ENCODE measurements at regions not wholly inside any gene's neighbourhood (a gene's known extent, or its start where the extent isn't known, plus 50 kb on each side); places are given as distances from the start of the nearest gene placed in this dataset.
A peak's percentile ranks its signal among the peaks of the same experiment; 100 is the strongest.

DNA sequence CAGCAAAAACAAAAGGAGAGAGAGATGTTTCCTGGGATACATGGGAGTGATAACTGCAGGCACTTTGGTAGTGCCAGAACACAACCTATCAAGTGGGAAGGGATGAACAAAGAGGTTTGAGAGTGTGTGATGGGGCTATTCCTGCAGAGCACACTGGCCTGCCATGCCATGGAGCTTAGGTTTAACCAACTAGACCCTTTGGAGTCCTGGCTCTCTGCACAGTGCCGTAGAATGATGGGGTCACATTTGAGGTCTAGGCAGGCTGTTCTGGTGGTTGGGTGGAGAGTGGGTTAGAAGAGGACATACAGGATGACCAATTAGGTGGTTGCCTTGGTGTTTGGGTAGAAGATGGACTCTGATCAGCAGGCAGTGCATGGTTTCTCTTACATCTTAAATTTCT is 101.9 kb upstream of the HABP2 start:
- DNase-seq (ENCODE audit: insufficient read length) (no peak), FAIRE-seq (no peak)
- TF ChIP-seq POLR2AphosphoS5 (IDR thresholded peaks at IDR 0.05; ENCODE audit: low read depth, low read length) = no peak

DNA sequence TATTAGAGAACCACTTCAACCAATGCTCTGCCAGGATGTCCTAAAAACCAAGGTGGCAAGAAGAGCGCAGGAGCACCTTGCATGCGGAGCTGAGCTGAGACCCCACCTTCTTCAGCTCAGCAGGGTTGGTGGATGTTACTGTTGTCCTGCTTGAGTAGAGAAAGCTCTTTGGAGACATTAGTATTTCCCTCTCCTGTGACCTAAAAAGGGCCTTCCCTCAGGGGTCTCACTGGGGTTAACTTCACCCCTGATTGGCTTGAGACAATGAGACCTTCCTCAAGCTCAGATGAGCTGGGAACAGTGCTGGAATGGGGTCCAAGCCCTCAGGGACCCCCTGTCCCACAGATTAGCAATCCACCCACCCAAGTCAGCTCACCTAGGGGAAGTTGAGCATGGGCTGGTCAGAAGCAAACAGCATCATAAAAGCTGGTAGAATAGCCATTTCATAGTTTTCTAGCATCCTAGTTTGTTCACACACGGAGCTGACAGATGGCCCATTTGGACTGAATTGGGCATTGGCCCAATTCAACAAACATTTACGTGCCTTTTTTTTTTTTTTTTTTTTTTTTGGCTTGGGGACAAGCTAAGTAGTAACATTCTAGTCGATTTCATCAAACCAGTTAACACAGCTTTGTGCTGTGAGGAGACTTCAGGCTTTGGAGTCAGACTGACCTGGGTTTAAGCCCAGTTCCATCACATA is 100.6 kb upstream of the HABP2 start:
- TF ChIP-seq POLR2A (IDR thresholded peaks at IDR 0.05; ENCODE audit: low read depth, low read length) (no peak), TAF1 (IDR thresholded peaks at IDR 0.05; ENCODE audit: borderline replicate concordance, low read depth, low read length) (no peak), POLR2AphosphoS5 (IDR thresholded peaks at IDR 0.05; ENCODE audit: low read depth, low read length) (no peak)
- DNase-seq (ENCODE audit: insufficient read length) (no peak), FAIRE-seq (no peak)

DNA sequence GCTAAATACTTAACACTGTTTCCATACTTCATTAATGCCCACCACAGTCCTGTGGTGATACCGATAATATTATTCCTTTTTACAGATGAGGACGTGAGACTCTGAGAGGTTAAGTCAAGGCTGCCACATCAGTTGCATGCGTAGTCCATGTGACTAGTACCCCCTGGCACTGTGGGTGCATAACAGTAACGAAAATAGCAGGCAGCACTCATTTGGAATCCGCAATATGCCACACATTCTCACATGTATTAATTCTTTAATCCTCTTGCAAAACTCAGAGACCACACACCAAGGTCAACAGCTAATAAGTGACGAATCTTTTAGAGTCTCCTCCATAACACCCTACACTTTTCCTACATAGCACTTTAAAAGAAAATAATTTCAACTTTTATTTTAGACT is 99.5 kb upstream of the HABP2 start:
- FAIRE-seq = no peak
- DNase-seq (ENCODE audit: insufficient read length) = no peak
- no peak for TF ChIP-seq POLR2A (IDR thresholded peaks at IDR 0.05; ENCODE audit: low read depth, low read length)
- no peak for TF ChIP-seq TAF1 (IDR thresholded peaks at IDR 0.05; ENCODE audit: borderline replicate concordance, low read depth, low read length)
- no peak for TF ChIP-seq POLR2AphosphoS5 (IDR thresholded peaks at IDR 0.05; ENCODE audit: low read depth, low read length)

DNA sequence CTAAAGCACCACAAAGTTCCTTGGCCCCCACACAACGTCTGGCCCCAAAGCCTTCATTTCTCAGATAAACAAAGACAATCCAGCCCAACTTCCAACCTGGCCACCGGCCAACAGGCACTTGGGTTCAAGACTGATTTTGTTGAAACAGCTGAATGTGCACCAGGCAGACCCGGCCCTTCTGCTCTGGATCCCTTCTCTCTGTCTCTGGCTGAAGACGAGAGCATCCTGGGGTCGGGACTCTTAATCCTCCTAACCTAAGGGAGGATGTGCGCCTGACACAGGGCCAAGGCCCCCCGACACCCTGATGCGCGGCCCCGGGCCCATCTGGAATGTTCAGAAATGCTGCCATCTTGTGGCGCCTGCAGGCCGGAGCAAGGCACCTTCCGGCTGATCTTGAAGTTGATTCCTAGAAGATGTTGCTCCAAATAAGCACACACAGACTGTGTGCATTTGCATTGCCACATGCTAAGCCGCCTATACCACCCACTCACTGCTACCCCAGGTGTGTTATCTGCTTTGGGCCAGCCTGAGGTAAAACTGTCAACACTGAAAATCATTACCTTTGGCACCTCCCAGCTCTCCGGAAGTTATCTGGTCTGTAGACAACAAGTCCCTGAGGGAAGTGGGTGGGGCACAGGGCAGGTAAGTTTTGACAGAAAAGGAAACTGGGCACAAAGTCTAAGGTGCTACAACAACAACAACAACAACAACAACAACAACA is 98.4 kb upstream of the HABP2 start:
- no peak for TF ChIP-seq POLR2A (IDR thresholded peaks at IDR 0.05; ENCODE audit: low read depth, low read length)
- TF ChIP-seq POLR2AphosphoS5 (IDR thresholded peaks at IDR 0.05; ENCODE audit: low read depth, low read length) = no peak
- no peak for TF ChIP-seq TAF1 (IDR thresholded peaks at IDR 0.05; ENCODE audit: borderline replicate concordance, low read depth, low read length)
- peak; percentile 9 for FAIRE-seq

DNA sequence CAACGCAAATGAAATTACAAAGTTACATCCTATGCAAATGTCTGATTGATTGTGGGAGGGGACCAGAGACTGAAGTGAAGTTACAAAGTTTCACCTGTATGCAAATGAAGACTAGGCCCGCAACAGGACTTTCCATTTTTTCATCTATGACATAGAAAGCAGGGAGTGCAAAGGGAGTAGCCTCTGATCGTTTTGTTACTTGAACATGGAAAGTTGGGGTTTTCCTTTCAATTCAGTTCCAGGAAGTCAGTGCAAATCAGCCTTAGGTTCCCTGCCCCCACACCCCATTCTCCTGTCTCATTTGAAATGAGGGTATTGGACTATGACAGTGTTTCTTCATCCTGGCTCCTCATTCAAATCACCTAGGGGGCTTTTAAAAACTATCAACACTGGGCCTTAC is 96.9 kb upstream of the HABP2 start:
- DNase-seq (ENCODE audit: insufficient read length) (no peak), FAIRE-seq (no peak)
- no peak for TF ChIP-seq POLR2AphosphoS5 (IDR thresholded peaks at IDR 0.05; ENCODE audit: low read depth, low read length)
- no peak for TF ChIP-seq POLR2A (IDR thresholded peaks at IDR 0.05; ENCODE audit: low read depth, low read length)
- no peak for TF ChIP-seq TAF1 (IDR thresholded peaks at IDR 0.05; ENCODE audit: borderline replicate concordance, low read depth, low read length)

More for the DNA sequence above, 98.4 kb upstream of the HABP2 start:
- no peak for DNase-seq (ENCODE audit: insufficient read length)

DNA sequence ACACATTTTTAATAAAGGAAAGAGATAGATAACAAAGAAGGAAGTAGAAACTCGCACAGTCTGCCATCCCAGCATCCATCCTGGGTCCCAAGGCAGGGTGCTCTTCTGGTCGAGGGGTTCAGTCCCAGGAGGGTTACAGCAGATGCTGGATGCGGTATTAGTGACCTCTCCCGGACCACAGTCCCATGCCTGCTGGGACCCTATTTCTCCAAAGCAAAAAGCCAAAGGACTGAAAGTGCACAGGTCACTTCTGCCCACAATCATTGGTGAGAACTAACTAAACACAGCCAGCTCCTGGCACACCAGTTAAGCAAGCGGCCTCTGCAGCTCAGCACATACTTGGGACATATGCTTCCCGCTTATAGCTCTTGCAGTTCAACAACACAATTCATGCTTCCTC is 96.1 kb upstream of the HABP2 start:
- no peak for TF ChIP-seq POLR2A (IDR thresholded peaks at IDR 0.05; ENCODE audit: low read depth, low read length)
- no peak for TF ChIP-seq POLR2AphosphoS5 (IDR thresholded peaks at IDR 0.05; ENCODE audit: low read depth, low read length)
- TF ChIP-seq TAF1 (IDR thresholded peaks at IDR 0.05; ENCODE audit: borderline replicate concordance, low read depth, low read length) = no peak
- FAIRE-seq (no peak), DNase-seq (ENCODE audit: insufficient read length) (no peak)

DNA sequence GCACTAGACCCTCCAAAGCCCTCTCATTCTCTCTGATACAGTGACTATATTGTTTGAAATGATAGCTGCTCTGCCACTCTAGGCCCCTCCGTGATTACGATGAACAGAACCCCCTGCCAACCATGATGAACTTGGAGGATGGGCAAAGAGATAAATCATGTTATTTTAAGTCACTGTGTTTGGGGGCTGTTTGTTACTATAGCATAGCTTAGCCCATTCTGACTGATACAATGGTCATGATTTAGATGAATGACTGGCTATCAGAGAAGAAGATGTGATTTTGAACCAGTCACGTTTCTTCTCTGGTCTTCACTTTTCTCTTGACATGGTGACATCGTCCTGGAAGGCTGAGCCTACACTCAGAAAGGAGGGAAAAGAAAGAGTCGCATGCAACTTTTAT is 95.4 kb upstream of the HABP2 start:
- TF ChIP-seq POLR2A (IDR thresholded peaks at IDR 0.05; ENCODE audit: low read depth, low read length) (no peak), POLR2AphosphoS5 (IDR thresholded peaks at IDR 0.05; ENCODE audit: low read depth, low read length) (no peak), TAF1 (IDR thresholded peaks at IDR 0.05; ENCODE audit: borderline replicate concordance, low read depth, low read length) (no peak)
- DNase-seq (ENCODE audit: insufficient read length) (no peak), FAIRE-seq (no peak)

DNA sequence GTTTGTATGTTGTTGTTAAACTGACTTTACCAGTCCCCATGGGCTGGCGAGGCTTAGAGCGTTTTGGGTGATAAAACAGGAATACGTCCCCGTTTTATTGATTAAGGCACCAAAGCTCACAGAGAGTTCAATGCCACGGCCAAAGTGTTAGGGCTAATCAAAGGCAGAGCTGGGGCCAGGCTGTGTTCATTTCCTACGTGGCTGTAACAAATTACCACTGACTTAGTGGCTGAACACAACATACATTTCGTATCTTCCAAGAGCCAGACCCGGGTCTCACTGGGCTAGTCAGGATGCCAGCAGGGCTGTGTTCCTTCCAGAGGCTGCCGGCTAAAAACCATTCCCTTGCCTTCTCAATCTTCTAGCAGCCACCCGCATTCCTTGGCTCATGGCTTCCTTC is 94.4 kb upstream of the HABP2 start:
- no peak for TF ChIP-seq TAF1 (IDR thresholded peaks at IDR 0.05; ENCODE audit: borderline replicate concordance, low read depth, low read length)
- TF ChIP-seq POLR2A (IDR thresholded peaks at IDR 0.05; ENCODE audit: low read depth, low read length) = no peak
- no peak for TF ChIP-seq POLR2AphosphoS5 (IDR thresholded peaks at IDR 0.05; ENCODE audit: low read depth, low read length)
- DNase-seq (ENCODE audit: insufficient read length) (no peak), FAIRE-seq (no peak)

DNA sequence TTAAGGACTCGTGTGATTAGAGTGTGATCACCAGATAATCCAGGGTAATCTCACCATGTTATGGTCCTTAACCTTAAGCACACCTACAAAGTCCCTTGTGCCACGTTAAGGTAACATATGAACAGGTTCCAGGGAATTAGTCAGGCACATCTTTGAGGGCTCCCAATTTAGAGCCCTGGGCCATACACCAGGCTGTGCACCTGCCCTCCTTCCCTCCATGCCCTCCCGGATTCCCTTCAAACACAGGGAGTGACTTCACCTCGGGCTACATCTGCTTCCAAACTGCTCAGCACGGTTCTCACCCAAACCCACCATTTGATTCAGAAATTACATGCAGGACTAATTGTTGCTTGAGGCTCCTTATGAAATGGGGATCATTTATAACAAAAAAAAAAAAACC is 93.9 kb upstream of the HABP2 start:
- TF ChIP-seq POLR2AphosphoS5 (IDR thresholded peaks at IDR 0.05; ENCODE audit: low read depth, low read length) = no peak
- TF ChIP-seq POLR2A (IDR thresholded peaks at IDR 0.05; ENCODE audit: low read depth, low read length) = no peak
- no peak for TF ChIP-seq TAF1 (IDR thresholded peaks at IDR 0.05; ENCODE audit: borderline replicate concordance, low read depth, low read length)
- DNase-seq (ENCODE audit: insufficient read length) (no peak), FAIRE-seq (no peak)

DNA sequence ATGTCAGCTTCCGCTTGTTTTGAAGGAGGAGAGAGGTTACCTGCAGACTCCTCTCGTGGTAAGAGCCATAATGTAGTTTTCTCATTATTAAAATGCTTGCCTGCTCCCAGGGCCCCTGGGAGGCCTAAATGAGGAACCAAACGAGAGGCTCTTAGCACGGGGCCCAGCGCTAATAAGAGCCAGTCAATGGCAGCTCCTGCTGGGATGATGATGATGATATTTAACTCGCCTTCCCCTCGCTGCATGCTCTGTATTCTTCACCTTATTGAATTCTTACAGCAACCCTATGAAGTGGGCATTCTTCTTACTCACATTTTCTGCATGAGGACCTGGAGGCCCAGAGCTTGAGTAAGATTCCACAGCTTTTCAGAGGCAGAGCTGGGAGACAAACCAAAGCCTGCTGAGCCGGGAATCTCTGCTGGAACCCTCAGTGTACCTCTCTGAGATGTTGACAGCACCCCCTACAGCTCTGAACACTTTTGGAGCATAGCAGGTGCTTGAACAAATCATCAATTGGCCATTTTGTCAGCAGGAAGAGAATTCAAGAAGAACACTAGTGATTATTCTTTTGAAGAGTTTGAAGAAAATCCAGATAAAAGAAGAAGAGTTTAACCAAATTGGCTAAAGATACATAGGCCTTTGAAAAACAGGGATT is 93.1 kb upstream of the HABP2 start:
- FAIRE-seq (no peak), DNase-seq (ENCODE audit: insufficient read length) (no peak)
- no peak for TF ChIP-seq TAF1 (IDR thresholded peaks at IDR 0.05; ENCODE audit: borderline replicate concordance, low read depth, low read length)
- TF ChIP-seq POLR2A (IDR thresholded peaks at IDR 0.05; ENCODE audit: low read depth, low read length) = no peak
- TF ChIP-seq POLR2AphosphoS5 (IDR thresholded peaks at IDR 0.05; ENCODE audit: low read depth, low read length) = no peak

DNA sequence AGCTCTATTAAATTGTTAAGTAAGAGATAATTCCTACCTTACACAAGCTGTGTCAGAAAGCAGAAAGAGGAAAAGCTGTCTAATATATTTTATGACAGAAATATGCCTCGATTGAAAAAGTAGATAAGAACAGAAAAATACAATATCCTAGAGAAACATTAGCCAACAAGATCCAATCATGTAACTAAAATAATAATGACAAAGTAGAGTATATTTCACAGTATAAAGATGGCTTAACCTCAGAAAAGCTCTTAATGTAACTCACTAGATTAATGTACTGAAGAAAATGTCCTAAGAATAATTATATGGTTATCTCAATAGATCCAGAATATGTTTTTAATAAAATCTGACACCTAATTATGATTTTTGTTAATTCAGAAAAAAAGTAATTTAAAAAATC is 89.8 kb upstream of the HABP2 start:
- FAIRE-seq = no peak
- TF ChIP-seq POLR2AphosphoS5 (IDR thresholded peaks at IDR 0.05; ENCODE audit: low read depth, low read length) (no peak), TAF1 (IDR thresholded peaks at IDR 0.05; ENCODE audit: borderline replicate concordance, low read depth, low read length) (no peak), POLR2A (IDR thresholded peaks at IDR 0.05; ENCODE audit: low read depth, low read length) (no peak)
- DNase-seq (ENCODE audit: insufficient read length) = no peak

DNA sequence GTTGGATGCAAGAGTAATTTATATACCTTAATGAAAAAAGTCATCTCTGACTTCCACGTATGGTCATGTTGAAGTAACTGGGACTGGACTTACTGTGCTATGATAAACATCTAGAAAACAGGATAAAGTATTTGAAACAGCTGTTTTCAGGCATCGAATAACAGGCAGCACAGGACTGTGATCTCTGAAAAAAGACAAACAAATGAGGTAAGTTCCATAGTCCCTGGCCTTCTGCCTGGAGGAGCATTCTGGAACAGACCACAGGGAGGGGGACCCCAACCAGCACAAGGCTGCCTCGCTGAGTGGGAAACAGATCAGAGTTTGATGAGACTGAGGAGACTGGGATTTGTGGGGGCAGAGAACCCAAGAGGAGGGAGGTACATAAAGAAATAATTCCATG is 89.1 kb upstream of the HABP2 start:
- no peak for DNase-seq (ENCODE audit: insufficient read length)
- TF ChIP-seq POLR2A (IDR thresholded peaks at IDR 0.05; ENCODE audit: low read depth, low read length) (no peak), POLR2AphosphoS5 (IDR thresholded peaks at IDR 0.05; ENCODE audit: low read depth, low read length) (no peak), TAF1 (IDR thresholded peaks at IDR 0.05; ENCODE audit: borderline replicate concordance, low read depth, low read length) (no peak)
- no peak for FAIRE-seq

Measured in GM12892 (cell line).